ENCODE measurements at regions not wholly inside any gene's neighbourhood (a gene's known extent, or its start where the extent isn't known, plus 50 kb on each side); places are given as distances from the start of the nearest gene placed in this dataset.

GRCh38 chr16:63617047-63617989, 1504.5 kb downstream of the CDH11 start:
- peaks cover 13% of the 10 kb centered on the region for H3K9me3 Mint-ChIP-seq (ENCODE audit: low read depth)
- ChIA-PET CTCF (no interaction called here), POLR2A (no interaction called here)
- ATAC-seq (no peak), DNase-seq (no peak)
- no peak overlapping the region for H3K27ac Mint-ChIP-seq
- no peaks in the 10 kb centered on the region for H3K36me3 Mint-ChIP-seq (ENCODE audit: low read depth)
- H3K27me3 Mint-ChIP-seq = no peaks in the 10 kb centered on the region
- H3K4me3 Mint-ChIP-seq = no peak overlapping the region
- intact Hi-C loops (cut with DNase I, micrococcal nuclease) = no loop called here
- no peaks in the 10 kb centered on the region for H3K4me1 Mint-ChIP-seq

- CTCF ChIA-PET = no interaction called here
- POLR2A ChIA-PET = no interaction called here
- no peaks in the 10 kb centered on the region for H3K27me3 Mint-ChIP-seq
- no peaks in the 10 kb centered on the region for H3K4me1 Mint-ChIP-seq
- no peak for ATAC-seq
- H3K27ac Mint-ChIP-seq = no peak overlapping the region
- no peak overlapping the region for H3K4me3 Mint-ChIP-seq
- DNase-seq = no peak
- intact Hi-C loops (cut with DNase I, micrococcal nuclease) = no loop called here
- H3K36me3 Mint-ChIP-seq (ENCODE audit: low read depth) = no peaks in the 10 kb centered on the region
- H3K9me3 Mint-ChIP-seq (ENCODE audit: low read depth) = peaks cover 16% of the 10 kb centered on the region
Measured at GRCh38 chr16:63614429-63614828, 1507.4 kb downstream of the CDH11 start.

- no peak for ATAC-seq
- intact Hi-C loops (cut with DNase I, micrococcal nuclease) = no loop called here
- H3K4me1 Mint-ChIP-seq = no peaks in the 10 kb centered on the region
Measured at GRCh38 chr16:63613701-63614100, 1508.2 kb downstream of the CDH11 start.

GRCh38 chr16:63612462-63613227, 1509.2 kb downstream of the CDH11 start:
- Mint-ChIP-seq H3K9me3 (ENCODE audit: low read depth) (peaks cover 16% of the 10 kb centered on the region), H3K4me1 (no peaks in the 10 kb centered on the region), H3K36me3 (ENCODE audit: low read depth) (no peaks in the 10 kb centered on the region), H3K27me3 (no peaks in the 10 kb centered on the region), H3K4me3 (no peak overlapping the region), H3K27ac (no peak overlapping the region)
- intact Hi-C loops (cut with DNase I, micrococcal nuclease) = no loop called here
- DNase-seq (no peak), ATAC-seq (no peak)
- ChIA-PET POLR2A (no interaction called here), CTCF (no interaction called here)

More at GRCh38 chr16:63613701-63614100, 1508.2 kb downstream of the CDH11 start:
- Mint-ChIP-seq H3K9me3 (ENCODE audit: low read depth) (peaks cover 16% of the 10 kb centered on the region), H3K27me3 (no peaks in the 10 kb centered on the region), H3K27ac (no peak overlapping the region), H3K36me3 (ENCODE audit: low read depth) (no peaks in the 10 kb centered on the region), H3K4me3 (no peak overlapping the region)
- POLR2A ChIA-PET = no interaction called here
- no peak for DNase-seq
- CTCF ChIA-PET = no interaction called here

- Mint-ChIP-seq H3K36me3 (ENCODE audit: low read depth) (no peaks in the 10 kb centered on the region), H3K4me1 (no peaks in the 10 kb centered on the region), H3K27ac (no peak overlapping the region), H3K4me3 (no peak overlapping the region), H3K9me3 (ENCODE audit: low read depth) (peaks cover 20% of the 10 kb centered on the region), H3K27me3 (no peaks in the 10 kb centered on the region)
- ATAC-seq (no peak), DNase-seq (no peak)
- CTCF ChIA-PET = no interaction called here
- POLR2A ChIA-PET = no interaction called here
- intact Hi-C loops (cut with DNase I, micrococcal nuclease) = no loop called here
Measured at GRCh38 chr16:63606778-63607177, 1515.1 kb downstream of the CDH11 start.

GRCh38 chr16:63602206-63602927, 1519.5 kb downstream of the CDH11 start:
- ATAC-seq (no peak), DNase-seq (no peak)
- CTCF ChIA-PET = no interaction called here
- intact Hi-C loops (cut with DNase I, micrococcal nuclease) = no loop called here
- Mint-ChIP-seq H3K27me3 (no peaks in the 10 kb centered on the region), H3K36me3 (ENCODE audit: low read depth) (no peaks in the 10 kb centered on the region), H3K4me1 (no peaks in the 10 kb centered on the region), H3K27ac (no peak overlapping the region), H3K4me3 (no peak overlapping the region), H3K9me3 (ENCODE audit: low read depth) (peaks cover 33% of the 10 kb centered on the region)
- POLR2A ChIA-PET = no interaction called here

GRCh38 chr16:63596716-63597115, 1525.1 kb downstream of the CDH11 start:
- DNase-seq (no peak), ATAC-seq (no peak)
- no peaks in the 10 kb centered on the region for H3K27me3 Mint-ChIP-seq
- peaks cover 28% of the 10 kb centered on the region for H3K9me3 Mint-ChIP-seq (ENCODE audit: low read depth)
- no peak overlapping the region for H3K27ac Mint-ChIP-seq
- H3K4me3 Mint-ChIP-seq = no peak overlapping the region
- intact Hi-C loops (cut with DNase I, micrococcal nuclease) = no loop called here
- ChIA-PET CTCF (interaction anchor here (1.3 kb wide), 1 partner anchor 12 kb away, joined by 3 read pairs; no protein-coding TSS in a partner anchor), POLR2A (no interaction called here)
- H3K4me1 Mint-ChIP-seq = no peaks in the 10 kb centered on the region
- H3K36me3 Mint-ChIP-seq (ENCODE audit: low read depth) = no peaks in the 10 kb centered on the region

- H3K27ac Mint-ChIP-seq = no peak overlapping the region
- no peak for DNase-seq
- H3K36me3 Mint-ChIP-seq (ENCODE audit: low read depth) = no peaks in the 10 kb centered on the region
- ChIA-PET CTCF (no interaction called here), POLR2A (no interaction called here)
- no peaks in the 10 kb centered on the region for H3K27me3 Mint-ChIP-seq
- H3K4me3 Mint-ChIP-seq = no peak overlapping the region
- peaks cover 14% of the 10 kb centered on the region for H3K9me3 Mint-ChIP-seq (ENCODE audit: low read depth)
- intact Hi-C loops (cut with DNase I, micrococcal nuclease) = no loop called here
- ATAC-seq = no peak
- H3K4me1 Mint-ChIP-seq = no peaks in the 10 kb centered on the region
Measured at GRCh38 chr16:63592852-63593251, 1529.0 kb downstream of the CDH11 start.

- intact Hi-C loops (cut with DNase I, micrococcal nuclease) = no loop called here
- ChIA-PET POLR2A (no interaction called here), CTCF (no interaction called here)
- Mint-ChIP-seq H3K9me3 (ENCODE audit: low read depth) (peaks cover 9% of the 10 kb centered on the region), H3K4me3 (no peak overlapping the region), H3K36me3 (ENCODE audit: low read depth) (no peaks in the 10 kb centered on the region), H3K27ac (no peak overlapping the region), H3K4me1 (no peaks in the 10 kb centered on the region), H3K27me3 (no peaks in the 10 kb centered on the region)
- ATAC-seq (no peak), DNase-seq (no peak)
Measured at GRCh38 chr16:63581570-63581969, 1540.3 kb downstream of the CDH11 start.

GRCh38 chr16:63578791-63579190, 1542.6 kb upstream of the CDH8 start:
- intact Hi-C loops (cut with DNase I, micrococcal nuclease) = no loop called here
- ATAC-seq (no peak), DNase-seq (no peak)
- Mint-ChIP-seq H3K4me3 (no peak overlapping the region), H3K27ac (no peak overlapping the region), H3K27me3 (no peaks in the 10 kb centered on the region), H3K9me3 (ENCODE audit: low read depth) (peaks cover 13% of the 10 kb centered on the region), H3K36me3 (ENCODE audit: low read depth) (no peaks in the 10 kb centered on the region), H3K4me1 (no peaks in the 10 kb centered on the region)
- CTCF ChIA-PET = no interaction called here
- POLR2A ChIA-PET = no interaction called here

GRCh38 chr16:63577891-63578290, 1541.7 kb upstream of the CDH8 start:
- POLR2A ChIA-PET = no interaction called here
- Mint-ChIP-seq H3K36me3 (ENCODE audit: low read depth) (no peaks in the 10 kb centered on the region), H3K4me1 (no peaks in the 10 kb centered on the region), H3K27ac (no peak overlapping the region), H3K4me3 (no peak overlapping the region), H3K9me3 (ENCODE audit: low read depth) (peaks cover 14% of the 10 kb centered on the region), H3K27me3 (no peaks in the 10 kb centered on the region)
- intact Hi-C loops (cut with DNase I, micrococcal nuclease) = no loop called here
- CTCF ChIA-PET = no interaction called here
- DNase-seq (no peak), ATAC-seq (no peak)

- Mint-ChIP-seq H3K9me3 (ENCODE audit: low read depth) (peaks cover 16% of the 10 kb centered on the region), H3K4me3 (no peak overlapping the region), H3K36me3 (ENCODE audit: low read depth) (no peaks in the 10 kb centered on the region), H3K27me3 (no peaks in the 10 kb centered on the region), H3K4me1 (no peaks in the 10 kb centered on the region), H3K27ac (no peak overlapping the region)
- no peak for ATAC-seq
- no peak for DNase-seq
- CTCF ChIA-PET = no interaction called here
- intact Hi-C loops (cut with DNase I, micrococcal nuclease) = no loop called here
- POLR2A ChIA-PET = no interaction called here
Measured at GRCh38 chr16:63575041-63575440, 1538.8 kb upstream of the CDH8 start.
